Right lung (tissue), 2 donors: ENCODE measurements at regions not wholly inside any gene's neighbourhood (a gene's known extent, or its start where the extent isn't known, plus 50 kb on each side); places are given as distances from the start of the nearest gene placed in this dataset.
"Not testable (repeated sequence)": the region's sequence is repeated elsewhere in the genome, so short reads cannot be mapped to it uniquely, and the experiment has no call there.

Experiments used
- DNase-seq, 2 donors: peaks; one replicate each; pipeline ENCODE4 v3.0.0-alpha.2; 2013

GRCh38 chr4:175033162-175033561 lies 115.0 kb downstream of the ADAM29 start:
- no peak for DNase-seq

GRCh38 chr4:175034007-175034406 lies 115.8 kb downstream of the ADAM29 start:
- no peak for DNase-seq

- DNase-seq = no peak
These were observed 117.0 kb downstream of the ADAM29 start for GRCh38 chr4:175034986-175035705.

- no peak for DNase-seq
These were observed 117.7 kb downstream of the ADAM29 start for GRCh38 chr4:175035905-175036304.

- DNase-seq = no peak
These were observed 130.1 kb downstream of the ADAM29 start for GRCh38 chr4:175048111-175048784.

GRCh38 chr4:175048906-175049305 lies 130.7 kb downstream of the ADAM29 start:
- no peak for DNase-seq

- no peak for DNase-seq
These were observed 133.8 kb downstream of the ADAM29 start for GRCh38 chr4:175051974-175052373.

GRCh38 chr4:175054980-175055379 lies 136.8 kb downstream of the ADAM29 start:
- DNase-seq = no peak

- no peak for DNase-seq
These were observed 144.0 kb downstream of the ADAM29 start for GRCh38 chr4:175062183-175062592.

- DNase-seq = no peak
These were observed 147.1 kb downstream of the ADAM29 start for GRCh38 chr4:175065228-175065627.

- DNase-seq = no peak
These were observed 148.9 kb downstream of the ADAM29 start for GRCh38 chr4:175066923-175067627.

- no peak for DNase-seq
These were observed 150.1 kb downstream of the ADAM29 start for GRCh38 chr4:175068266-175068665.

- no peak for DNase-seq
These were observed 152.3 kb downstream of the ADAM29 start for GRCh38 chr4:175070444-175070843.

- DNase-seq = no peak
These were observed 153.0 kb downstream of the ADAM29 start for GRCh38 chr4:175071123-175071522.

- DNase-seq = no peak
These were observed 169.0 kb downstream of the ADAM29 start for GRCh38 chr4:175087145-175087544.

GRCh38 chr4:175090116-175090515 lies 172.0 kb downstream of the ADAM29 start:
- DNase-seq = no peak

- DNase-seq = no peak
These were observed 173.5 kb downstream of the ADAM29 start for GRCh38 chr4:175091649-175092048.

GRCh38 chr4:175092114-175092513 lies 174.0 kb downstream of the ADAM29 start:
- no peak for DNase-seq

GRCh38 chr4:175093055-175093454 lies 174.9 kb downstream of the ADAM29 start:
- DNase-seq = not testable (repeated sequence)

- no peak for DNase-seq
These were observed 185.2 kb downstream of the ADAM29 start for GRCh38 chr4:175103403-175103802.

GRCh38 chr4:175106301-175106700 lies 188.1 kb downstream of the ADAM29 start:
- no peak for DNase-seq

- no peak for DNase-seq
These were observed 191.8 kb downstream of the ADAM29 start for GRCh38 chr4:175109933-175110332.
